GM19468 (cell line): ENCODE measurements at regions not wholly inside any gene's neighbourhood (a gene's known extent, or its start where the extent isn't known, plus 50 kb on each side); places are given as distances from the start of the nearest gene placed in this dataset.

ENCODE experiments used
- ATAC-seq: cut with Tn5 transposase; IDR thresholded peaks from one replicate; pipeline ENCODE4 v1.9.1; 2021; ENCODE audit warnings: mild to moderate bottlenecking, moderate library complexity, moderate number of reproducible peaks; ENCODE audit not compliant: unreplicated experiment; ENCODE audit errors: extremely low read depth

- ATAC-seq = no peak
Measured at GRCh38 chr15:98565566-98565965, 82.8 kb upstream of the IGF1R start.

GRCh38 chr15:98567951-98568350 lies 80.4 kb upstream of the IGF1R start:
- no peak for ATAC-seq

GRCh38 chr15:98568382-98569017 lies 79.8 kb upstream of the IGF1R start:
- no peak for ATAC-seq

GRCh38 chr15:98570119-98570518 lies 78.2 kb upstream of the IGF1R start:
- ATAC-seq = no peak

- no peak for ATAC-seq
Measured at GRCh38 chr15:98580572-98580971, 67.8 kb upstream of the IGF1R start.

GRCh38 chr15:98581715-98582114 lies 66.6 kb upstream of the IGF1R start:
- ATAC-seq = no peak

- no peak for ATAC-seq
Measured at GRCh38 chr15:98582900-98583554, 65.3 kb upstream of the IGF1R start.

- ATAC-seq = no peak
Measured at GRCh38 chr15:98583771-98584430, 64.4 kb upstream of the IGF1R start.

- ATAC-seq = no peak
Measured at GRCh38 chr15:98586066-98586465, 62.3 kb upstream of the IGF1R start.

GRCh38 chr15:98592136-98592535 lies 56.2 kb upstream of the IGF1R start:
- ATAC-seq = no peak

- ATAC-seq = no peak
Measured at GRCh38 chr15:98596131-98596530, 52.2 kb upstream of the IGF1R start.

GRCh38 chr15:98596885-98597392 lies 51.4 kb upstream of the IGF1R start:
- ATAC-seq = no peak

- no peak for ATAC-seq
Measured at GRCh38 chr15:98597666-98598065, 50.7 kb upstream of the IGF1R start.
